DOHH2 (cell line): ENCODE measurements at regions not wholly inside any gene's neighbourhood (a gene's known extent, or its start where the extent isn't known, plus 50 kb on each side); places are given as distances from the start of the nearest gene placed in this dataset.

ENCODE experiments used
- CTCF ChIP-seq: fragments of 200-600 bp; sonication (generic); IDR thresholded peaks from one replicate; pipeline ENCODE4 v1.5.1; 2014; ENCODE audit warnings: antibody characterized with exemption, mild to moderate bottlenecking, low read depth, low read length; ENCODE audit not compliant: poor library complexity, severe bottlenecking
- EZH2phosphoT487 ChIP-seq: fragments of 200-600 bp; sonication (generic); IDR thresholded peaks from 2 replicates; pipeline ENCODE4 v1.6.1; 2017; ENCODE audit warnings: borderline replicate concordance, mild to moderate bottlenecking, antibody characterized with exemption, low read length, moderate library complexity, mixed read lengths

DNA sequence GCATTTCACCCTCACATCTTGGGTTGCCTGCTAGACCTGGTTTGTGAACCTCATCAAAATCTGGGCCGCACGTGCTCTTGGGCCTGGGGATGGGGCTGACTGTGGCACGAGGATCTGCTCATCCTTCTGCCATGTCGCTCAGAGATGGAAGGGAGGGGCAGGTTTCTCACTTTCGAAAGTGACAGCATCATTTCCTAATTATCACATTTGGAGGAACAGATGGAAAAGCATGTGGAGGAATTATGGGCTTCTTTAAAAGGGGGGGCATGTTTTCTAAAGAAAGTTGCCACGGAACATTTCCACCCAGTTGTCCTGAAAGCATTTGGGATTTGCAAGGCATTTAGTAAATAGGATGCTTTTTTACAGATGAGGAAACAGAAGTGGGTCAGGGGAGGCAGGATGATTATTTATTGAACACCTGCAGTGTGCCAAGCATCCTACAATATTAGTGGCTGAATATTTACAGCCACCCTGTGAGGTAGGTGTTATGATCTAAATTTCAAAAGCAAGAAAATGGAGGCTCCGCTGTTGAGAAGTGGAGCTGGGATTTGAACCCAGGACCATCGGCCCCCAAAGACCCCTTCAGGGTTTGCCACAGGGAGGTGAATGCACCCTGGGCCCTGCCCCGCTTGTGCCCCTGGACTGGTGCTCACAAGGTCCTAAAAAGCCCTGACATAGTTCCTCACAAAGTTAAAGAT, 104.2 kb upstream of the MYCN start:
- TF ChIP-seq CTCF = no peak
- no peak for TF ChIP-seq EZH2phosphoT487
